CD4-positive, alpha-beta T cell treated with Interleukin-17A for 1 hour (primary cell): ENCODE measurements at regions not wholly inside any gene's neighbourhood (a gene's known extent, or its start where the extent isn't known, plus 50 kb on each side); places are given as distances from the start of the nearest gene placed in this dataset.

Experiments used
- DNase-seq: peaks from one replicate; pipeline ENCODE4 v3.0.0-alpha.2; 2020

DNA sequence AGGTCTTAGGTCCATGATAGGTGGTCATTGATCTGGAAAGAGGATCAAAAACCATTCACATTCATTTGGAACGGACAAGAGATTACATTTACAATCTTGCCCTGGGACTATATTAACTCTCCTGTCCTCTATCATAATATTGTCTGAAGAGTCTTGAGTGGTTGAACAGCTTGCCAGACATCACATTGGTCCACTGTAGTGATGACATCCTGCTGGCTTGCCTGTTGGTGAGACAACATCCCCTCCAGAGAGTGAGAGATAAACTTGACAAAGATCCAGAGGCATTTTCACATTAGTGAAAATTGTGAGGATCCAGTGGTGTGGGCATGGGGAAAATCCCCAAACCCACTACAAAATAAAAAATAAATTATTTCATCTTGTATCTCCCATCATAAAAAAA lies 155.7 kb upstream of the LEF1 start:
- no peak for DNase-seq

- DNase-seq, result no peak
Measured at GRCh38 chr4:108322497-108322896, 153.8 kb upstream of the LEF1 start.

GRCh38 chr4:108320061-108320460 lies 151.3 kb upstream of the LEF1 start:
- DNase-seq, result no peak

DNA sequence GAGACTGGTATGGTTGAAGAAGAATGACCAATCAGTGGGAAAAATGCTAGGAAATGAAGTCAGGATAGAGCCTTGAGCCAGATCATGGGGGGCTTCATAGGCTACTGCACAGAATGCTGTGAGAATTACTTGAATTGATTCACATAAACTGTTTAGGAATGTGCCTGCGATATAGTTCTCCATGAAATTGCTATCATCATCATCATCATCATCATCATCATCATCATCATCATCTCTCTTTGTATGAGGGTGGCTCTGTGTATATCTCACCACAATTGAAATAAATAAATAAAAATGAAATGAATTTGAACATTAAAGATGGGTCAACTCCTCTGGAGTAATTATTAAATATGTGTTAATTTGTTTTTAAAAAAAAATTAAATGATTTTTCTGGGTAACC lies 148.6 kb upstream of the LEF1 start:
- DNase-seq, result no peak

DNA sequence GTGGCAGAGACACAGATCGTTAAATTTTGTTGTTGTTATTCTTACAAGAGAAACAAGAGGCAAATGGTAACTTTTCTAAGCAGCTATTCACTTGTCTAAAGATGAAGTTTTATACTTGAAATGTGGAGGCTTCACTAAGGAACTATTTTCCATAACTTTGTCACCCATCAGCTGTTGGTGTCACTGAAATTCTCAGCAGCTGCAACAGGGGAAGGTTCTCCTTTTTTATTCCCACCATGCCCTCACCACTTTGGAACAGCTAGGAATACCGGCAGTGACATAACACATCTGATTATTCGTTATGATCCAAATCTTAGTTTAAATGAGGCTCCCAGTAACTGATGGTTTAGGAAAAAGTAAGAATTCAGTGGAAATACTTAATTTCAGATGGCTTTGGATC lies 147.0 kb upstream of the LEF1 start:
- no peak for DNase-seq

- no peak for DNase-seq
Measured at GRCh38 chr4:108314900-108315589, 146.3 kb upstream of the LEF1 start.

GRCh38 chr4:108313546-108314339 lies 145.0 kb upstream of the LEF1 start:
- DNase-seq, result no peak

- DNase-seq, result no peak
Measured at GRCh38 chr4:108311313-108311712, 142.6 kb upstream of the LEF1 start.

GRCh38 chr4:108303488-108304177 lies 134.9 kb upstream of the LEF1 start:
- DNase-seq, result no peak

DNA sequence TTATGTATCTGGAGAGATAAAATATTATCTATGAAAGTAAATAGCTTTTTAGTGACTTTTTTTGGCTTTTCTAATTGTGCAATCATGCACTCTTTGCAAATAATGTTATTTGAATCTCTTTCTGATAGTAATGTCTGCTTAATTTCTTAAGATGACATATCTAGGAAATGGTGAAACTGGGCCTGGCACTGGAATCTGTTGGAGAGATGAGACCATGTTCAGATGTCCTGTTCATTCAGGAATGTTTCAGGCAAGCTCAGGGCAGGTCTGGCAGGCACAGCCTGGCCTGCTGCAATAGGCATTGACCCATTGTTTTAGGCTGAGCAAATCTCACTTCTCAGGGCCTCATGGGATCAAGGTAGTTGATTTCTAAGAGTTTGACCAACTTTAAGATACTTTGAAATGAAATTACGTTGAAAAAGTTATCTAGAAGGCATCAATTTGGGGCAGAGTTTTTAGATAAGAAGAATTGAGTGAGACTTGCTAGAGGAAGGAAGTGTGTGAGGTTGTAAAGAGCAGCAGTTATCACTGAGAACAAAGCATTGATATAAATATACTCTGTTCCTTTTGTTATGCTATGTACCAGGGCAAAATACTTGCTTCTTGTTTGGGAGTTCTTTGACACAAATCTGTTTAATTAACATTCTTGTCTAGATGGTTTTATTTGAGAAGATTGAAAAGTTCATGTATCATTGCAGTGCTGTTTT lies 133.0 kb upstream of the LEF1 start:
- no peak for DNase-seq

DNA sequence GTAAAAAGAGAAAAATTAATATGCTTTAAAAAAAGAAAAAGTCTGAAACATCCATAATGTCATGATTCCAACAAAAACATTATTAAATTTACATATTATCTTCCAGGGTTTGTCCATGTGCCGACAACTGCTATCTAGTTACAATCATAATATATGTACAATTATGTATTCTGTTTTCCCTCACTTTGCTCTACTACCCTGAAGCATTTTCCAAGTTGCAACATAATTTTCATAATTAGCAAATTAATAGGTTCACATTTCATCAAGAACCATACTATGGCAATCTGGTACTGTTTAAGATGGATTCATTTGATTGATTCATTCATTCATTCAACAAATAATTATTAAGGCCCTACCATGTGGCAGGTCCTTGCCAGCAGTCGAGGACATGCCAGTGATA lies 128.9 kb upstream of the LEF1 start:
- no peak for DNase-seq

- DNase-seq, result no peak
Measured at GRCh38 chr4:108292229-108292628, 123.5 kb upstream of the LEF1 start.

DNA sequence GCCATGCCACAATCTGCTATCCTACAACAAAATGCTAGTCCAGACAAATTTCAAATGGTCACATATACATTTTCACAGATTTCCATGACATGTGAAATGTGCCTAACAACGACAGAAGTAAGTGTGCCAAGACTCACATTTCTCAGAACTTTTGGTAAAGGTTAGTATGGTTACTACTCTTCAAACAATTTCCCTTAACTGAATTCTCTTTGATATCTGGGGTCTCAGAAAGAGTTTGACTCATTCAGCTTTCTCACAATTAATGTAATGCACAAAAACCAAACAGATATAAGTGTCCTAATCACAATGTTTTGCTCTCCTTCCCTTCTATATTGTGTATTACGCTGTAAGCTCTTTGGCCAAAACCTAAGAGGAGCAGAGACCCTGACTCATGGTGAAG lies 122.4 kb upstream of the LEF1 start:
- DNase-seq, result no peak

- no peak for DNase-seq
Measured at GRCh38 chr4:108287834-108288413, 119.2 kb upstream of the LEF1 start.

GRCh38 chr4:108280072-108280471 lies 111.3 kb upstream of the LEF1 start:
- DNase-seq, result no peak

- DNase-seq, result no peak
Measured at GRCh38 chr4:108276690-108277089, 108.0 kb upstream of the LEF1 start.

- DNase-seq, result no peak
Measured at GRCh38 chr4:108272986-108273385, 104.3 kb upstream of the LEF1 start.

DNA sequence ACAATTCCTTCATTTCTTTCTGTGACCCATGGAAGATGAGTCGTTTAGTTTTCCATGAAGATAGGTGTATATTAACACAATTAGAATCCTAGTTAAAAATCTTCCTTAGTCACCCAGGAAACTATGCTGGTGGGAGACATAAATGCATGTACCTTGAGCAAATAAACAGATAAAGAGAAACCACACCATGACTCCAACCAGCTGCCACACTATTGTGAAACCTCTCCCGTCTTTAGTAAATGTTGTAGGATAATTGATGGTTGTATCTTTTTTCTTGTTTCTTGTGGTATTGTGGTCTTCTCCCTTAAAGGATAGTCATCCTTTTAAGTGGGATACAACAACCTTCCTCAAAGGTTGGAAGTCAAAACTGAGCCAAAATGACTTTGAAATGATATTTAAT lies 103.8 kb upstream of the LEF1 start:
- DNase-seq, result no peak

DNA sequence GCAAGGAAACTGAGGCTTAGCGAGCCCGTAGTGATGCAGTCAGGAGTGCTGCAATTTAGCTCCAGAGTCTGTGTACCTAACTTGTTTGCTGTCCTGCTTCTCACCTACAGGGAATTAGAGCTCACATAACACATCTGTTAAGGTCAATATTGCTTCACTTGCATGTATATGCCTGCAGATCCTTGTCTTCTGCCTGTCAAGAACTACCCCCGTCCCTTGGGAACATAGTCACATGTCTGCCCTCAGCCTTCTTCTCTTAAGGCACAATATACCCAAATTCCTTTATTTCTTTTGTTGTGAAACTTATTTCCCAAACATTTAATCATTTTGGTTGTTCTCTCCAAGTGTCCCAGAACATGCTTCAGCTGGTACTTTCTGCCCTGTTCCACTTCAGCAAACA lies 103.3 kb upstream of the LEF1 start:
- no peak for DNase-seq

GRCh38 chr4:108270466-108271450 lies 102.0 kb upstream of the LEF1 start:
- no peak for DNase-seq

GRCh38 chr4:108264693-108265092 lies 96.0 kb upstream of the LEF1 start:
- DNase-seq, result no peak

DNA sequence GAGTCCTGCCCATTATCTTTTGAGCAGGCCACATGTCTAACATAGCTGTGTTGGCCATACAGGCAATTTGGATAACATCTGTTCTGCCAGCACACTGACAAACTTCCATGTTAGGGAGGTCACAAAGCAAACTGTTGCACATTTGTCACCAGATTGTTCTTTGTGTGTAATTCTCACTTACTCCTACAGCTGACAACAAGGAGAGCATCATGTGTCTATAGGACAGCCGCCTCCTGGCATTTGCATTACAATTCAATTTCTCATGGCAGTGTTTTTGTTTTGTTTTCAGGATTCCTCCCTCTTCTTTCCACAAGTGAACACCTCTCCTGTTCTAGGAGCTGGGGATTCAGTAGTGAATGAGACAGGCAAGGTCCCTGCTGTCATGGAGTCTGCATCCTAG lies 94.3 kb upstream of the LEF1 start:
- no peak for DNase-seq
